ENCODE measurements at regions not wholly inside any gene's neighbourhood (a gene's known extent, or its start where the extent isn't known, plus 50 kb on each side); places are given as distances from the start of the nearest gene placed in this dataset.
A peak's percentile ranks its signal among the peaks of the same experiment; 100 is the strongest.

- H3K4me3 ChIP-seq (ENCODE audit: low read length) = no peak overlapping the region
- no peaks in the 10 kb centered on the region for H3K36me3 ChIP-seq (ENCODE audit: insufficient read depth, low read length)
- H3F3A ChIP-seq (ENCODE audit: insufficient read depth, low read length, poor library complexity, severe bottlenecking) = no peaks in the 10 kb centered on the region
- TF ChIP-seq SMC3 (conservative IDR thresholded peaks at IDR 0.05; ENCODE audit: poor library complexity) (no peak), POLR2AphosphoS5 (IDR thresholded peaks at IDR 0.05) (peak; percentile 48)
- peak overlapping the region; percentile 24 for H2AFZ ChIP-seq (ENCODE audit: low read depth, low read length)
- H4K20me1 ChIP-seq (ENCODE audit: insufficient read depth) = no peaks in the 10 kb centered on the region
- H3K9me3 ChIP-seq (ENCODE audit: low read length) = no peaks in the 10 kb centered on the region
- H3K9ac ChIP-seq (ENCODE audit: low read length) = no peak overlapping the region
- H3K4me2 ChIP-seq (ENCODE audit: low read length) = no peak overlapping the region
- no peaks in the 10 kb centered on the region for H3K79me2 ChIP-seq (replicated peaks; ENCODE audit: insufficient read depth, low read length)
- no peaks in the 10 kb centered on the region for H3K27me3 ChIP-seq (ENCODE audit: insufficient read depth, low read depth, low read length)
- no peaks in the 10 kb centered on the region for H3K9me2 ChIP-seq (ENCODE audit: insufficient read depth, low read length)
- peak overlapping the region; percentile 2 for H3K27ac ChIP-seq (ENCODE audit: low read length)
Observed at GRCh38 chr5:8865266-8865665, 680.6 kb downstream of the SEMA5A start.

GRCh38 chr5:8865686-8866374 lies 680.0 kb downstream of the SEMA5A start:
- Histone ChIP-seq H3K27ac (ENCODE audit: low read length) (peak overlapping the region; percentile 2), H2AFZ (ENCODE audit: low read depth, low read length) (peak overlapping the region; percentile 24), H3K9me2 (ENCODE audit: insufficient read depth, low read length) (no peaks in the 10 kb centered on the region), H3F3A (ENCODE audit: insufficient read depth, low read length, poor library complexity, severe bottlenecking) (no peaks in the 10 kb centered on the region), H4K20me1 (ENCODE audit: insufficient read depth) (no peaks in the 10 kb centered on the region), H3K9ac (ENCODE audit: low read length) (no peak overlapping the region), H3K4me3 (ENCODE audit: low read length) (no peak overlapping the region), H3K9me3 (ENCODE audit: low read length) (no peaks in the 10 kb centered on the region), H3K27me3 (ENCODE audit: insufficient read depth, low read depth, low read length) (no peaks in the 10 kb centered on the region), H3K4me2 (ENCODE audit: low read length) (no peak overlapping the region), H3K36me3 (ENCODE audit: insufficient read depth, low read length) (no peaks in the 10 kb centered on the region), H3K79me2 (replicated peaks; ENCODE audit: insufficient read depth, low read length) (no peaks in the 10 kb centered on the region)
- no peak for TF ChIP-seq POLR2AphosphoS5 (IDR thresholded peaks at IDR 0.05)
- TF ChIP-seq MXI1 (conservative IDR thresholded peaks at IDR 0.05; ENCODE audit: poor library complexity, severe bottlenecking) = no peak
- TF ChIP-seq CTCF (IDR thresholded peaks at IDR 0.05; ENCODE audit: poor library complexity, severe bottlenecking) = no peak
- TF ChIP-seq SMC3 (conservative IDR thresholded peaks at IDR 0.05; ENCODE audit: poor library complexity) = no peak
- no peak for TF ChIP-seq TAF1 (IDR thresholded peaks at IDR 0.05; ENCODE audit: low read depth)
- TF ChIP-seq REST (IDR thresholded peaks at IDR 0.05; ENCODE audit: borderline replicate concordance) = no peak
- no peak for TF ChIP-seq RAD21 (conservative IDR thresholded peaks at IDR 0.05)
- no peak for TF ChIP-seq EZH2 (IDR thresholded peaks at IDR 0.05; ENCODE audit: borderline replicate concordance, insufficient read depth, low read length, poor library complexity, severe bottlenecking)
- no peak for TF ChIP-seq EP300 (conservative IDR thresholded peaks at IDR 0.05; ENCODE audit: poor library complexity, severe bottlenecking)

Measured in neural cell (in vitro differentiated cells).